Neural cell (in vitro differentiated cells): ENCODE measurements at regions not wholly inside any gene's neighbourhood (a gene's known extent, or its start where the extent isn't known, plus 50 kb on each side); places are given as distances from the start of the nearest gene placed in this dataset.

Source experiments
- H2AFZ ChIP-seq: fragments of 200-600, 300-800 bp; sonication (generic), shearing (Covaris generic); 2 replicates; pipeline ENCODE4 v1.6.0; 2014; ENCODE audit warnings: low read depth, mild to moderate bottlenecking, antibody characterized with exemption, low read length, moderate library complexity
- H3F3A ChIP-seq: fragments of 200-600 bp; shearing (Covaris generic); 2 replicates; pipeline ENCODE4 v1.6.1; 2016; ENCODE audit warnings: mild to moderate bottlenecking, moderate library complexity, mixed read lengths, antibody characterized with exemption, low read length; ENCODE audit not compliant: insufficient read depth, poor library complexity, severe bottlenecking
- H3K27ac ChIP-seq: fragments of 200-600, 300-800 bp; sonication (generic), shearing (Covaris generic); 2 replicates; pipeline ENCODE4 v1.5.1; 2014; ENCODE audit warnings: mild to moderate bottlenecking, low read length, moderate library complexity
- H3K27me3 ChIP-seq: fragments of 300-800, 200-600 bp; sonication (generic), shearing (Covaris generic); 2 replicates; pipeline ENCODE4 v1.6.0; 2014; ENCODE audit warnings: mild to moderate bottlenecking, low read depth, low read length, moderate library complexity; ENCODE audit not compliant: insufficient read depth
- H3K36me3 ChIP-seq: fragments of 300-800, 200-600 bp; sonication (generic), shearing (Covaris generic); 2 replicates; pipeline ENCODE4 v1.5.1; 2014; ENCODE audit warnings: mild to moderate bottlenecking, antibody characterized with exemption, low read length, moderate library complexity; ENCODE audit not compliant: insufficient read depth
- H3K4me2 ChIP-seq: fragments of 300-800, 200-600 bp; sonication (generic), shearing (Covaris generic); 2 replicates; pipeline ENCODE4 v1.6.0; 2014; ENCODE audit warnings: mild to moderate bottlenecking, low read length
- H3K4me3 ChIP-seq: fragments of 300-800, 200-600 bp; sonication (generic), shearing (Covaris generic); 2 replicates; pipeline ENCODE4 v1.5.1; 2014; ENCODE audit warnings: mild to moderate bottlenecking, low read length, moderate library complexity
- H3K79me2 ChIP-seq: fragments of 200-600 bp; shearing (Covaris generic); replicated peaks from 2 replicates; pipeline ENCODE4 v1.6.0; 2014; ENCODE audit warnings: mild to moderate bottlenecking, low read length, moderate library complexity; ENCODE audit not compliant: insufficient read depth
- H3K9ac ChIP-seq: fragments of 300-800, 200-600 bp; sonication (generic), shearing (Covaris generic); 2 replicates; pipeline ENCODE4 v1.6.1; 2016; ENCODE audit warnings: mild to moderate bottlenecking, low read length, mixed read lengths
- H3K9me2 ChIP-seq: fragments of 200-600 bp; shearing (Covaris generic); 2 replicates; pipeline ENCODE4 v1.6.1; 2016; ENCODE audit warnings: mild to moderate bottlenecking, low read length, mixed read lengths; ENCODE audit not compliant: insufficient read depth
- H3K9me3 ChIP-seq: fragments of 200-600, 300-800 bp; sonication (generic), shearing (Covaris generic); 2 replicates; pipeline ENCODE4 v1.6.1; 2016; ENCODE audit warnings: mild to moderate bottlenecking, mixed run types, low read length, moderate library complexity, mixed read lengths
- H4K20me1 ChIP-seq: fragments of 200-600 bp; shearing (Covaris generic); 2 replicates; pipeline ENCODE4 v1.6.1; 2016; ENCODE audit warnings: mild to moderate bottlenecking, mixed run types; ENCODE audit not compliant: insufficient read depth
- CTCF ChIP-seq: fragments of 450-650 bp; IDR thresholded peaks from 2 replicates; pipeline ENCODE4 v1.5.1; 2014; ENCODE audit warnings: antibody characterized with exemption, mild to moderate bottlenecking, moderate library complexity; ENCODE audit not compliant: poor library complexity, severe bottlenecking
- EP300 ChIP-seq: fragments of 450-650 bp; conservative IDR thresholded peaks from 2 replicates; pipeline ENCODE4 v1.6.1; 2014; ENCODE audit warnings: antibody characterized with exemption, mild to moderate bottlenecking, moderate library complexity; ENCODE audit not compliant: poor library complexity, severe bottlenecking
- EZH2 ChIP-seq: fragments of 200-600, 300-800 bp; shearing (Covaris generic), sonication (generic); IDR thresholded peaks from 2 replicates; pipeline ENCODE4 v1.6.1; 2014; ENCODE audit warnings: antibody characterized with exemption, low read length, borderline replicate concordance, mild to moderate bottlenecking; ENCODE audit not compliant: insufficient read depth, poor library complexity, severe bottlenecking
- MXI1 ChIP-seq: fragments of 450-650 bp; conservative IDR thresholded peaks from 2 replicates; pipeline ENCODE4 v1.6.1; 2014; ENCODE audit warnings: antibody characterized with exemption, mild to moderate bottlenecking; ENCODE audit not compliant: poor library complexity, severe bottlenecking
- POLR2AphosphoS5 ChIP-seq: IDR thresholded peaks from 2 replicates; pipeline ENCODE4 v1.6.1; 2012
- RAD21 ChIP-seq: fragments of 450-650 bp; conservative IDR thresholded peaks from 2 replicates; pipeline ENCODE4 v1.6.1; 2014; ENCODE audit warnings: antibody characterized with exemption, mild to moderate bottlenecking, moderate library complexity
- REST ChIP-seq: IDR thresholded peaks from 2 replicates; pipeline ENCODE4 v1.6.1; 2012; ENCODE audit warnings: borderline replicate concordance
- SMC3 ChIP-seq: fragments of 450-650 bp; conservative IDR thresholded peaks from 2 replicates; pipeline ENCODE4 v1.6.1; 2014; ENCODE audit warnings: antibody characterized with exemption, mild to moderate bottlenecking, moderate library complexity; ENCODE audit not compliant: poor library complexity
- TAF1 ChIP-seq: IDR thresholded peaks from 2 replicates; pipeline ENCODE4 v1.6.1; 2012; ENCODE audit warnings: low read depth

GRCh38 chr5:28961816-28962215 lies 1923.4 kb upstream of the CDH9 start:
- TF ChIP-seq RAD21 (no peak), EP300 (no peak), POLR2AphosphoS5 (no peak), SMC3 (no peak), CTCF (no peak), EZH2 (no peak), MXI1 (no peak), TAF1 (no peak), REST (no peak)
- Histone ChIP-seq H3K36me3 (no peaks in the 10 kb centered on the region), H4K20me1 (no peaks in the 10 kb centered on the region), H3K9me2 (no peaks in the 10 kb centered on the region), H3K9ac (no peak overlapping the region), H3K9me3 (no peaks in the 10 kb centered on the region), H3K27ac (no peak overlapping the region), H2AFZ (no peak overlapping the region), H3K4me3 (no peak overlapping the region), H3K4me2 (no peak overlapping the region), H3K27me3 (no peaks in the 10 kb centered on the region), H3K79me2 (no peaks in the 10 kb centered on the region), H3F3A (no peaks in the 10 kb centered on the region)

- H3K9ac ChIP-seq: no peak overlapping the region
- TF ChIP-seq RAD21 (no peak), MXI1 (no peak), REST (no peak), SMC3 (no peak)
- no peaks in the 10 kb centered on the region for H3F3A ChIP-seq
- H3K27ac ChIP-seq: no peak overlapping the region
- H3K9me2 ChIP-seq: no peaks in the 10 kb centered on the region
- H3K4me2 ChIP-seq: no peak overlapping the region
- no peak overlapping the region for H2AFZ ChIP-seq
- H3K9me3 ChIP-seq: no peaks in the 10 kb centered on the region
- H3K79me2 ChIP-seq: no peaks in the 10 kb centered on the region
- H3K4me3 ChIP-seq: no peak overlapping the region
- H3K36me3 ChIP-seq: no peaks in the 10 kb centered on the region
- H4K20me1 ChIP-seq: no peaks in the 10 kb centered on the region
- no peaks in the 10 kb centered on the region for H3K27me3 ChIP-seq
Measured at GRCh38 chr5:28958581-28958980, 1920.2 kb upstream of the CDH9 start.
